ENCODE measurements at regions not wholly inside any gene's neighbourhood (a gene's known extent, or its start where the extent isn't known, plus 50 kb on each side); places are given as distances from the start of the nearest gene placed in this dataset.

DNA sequence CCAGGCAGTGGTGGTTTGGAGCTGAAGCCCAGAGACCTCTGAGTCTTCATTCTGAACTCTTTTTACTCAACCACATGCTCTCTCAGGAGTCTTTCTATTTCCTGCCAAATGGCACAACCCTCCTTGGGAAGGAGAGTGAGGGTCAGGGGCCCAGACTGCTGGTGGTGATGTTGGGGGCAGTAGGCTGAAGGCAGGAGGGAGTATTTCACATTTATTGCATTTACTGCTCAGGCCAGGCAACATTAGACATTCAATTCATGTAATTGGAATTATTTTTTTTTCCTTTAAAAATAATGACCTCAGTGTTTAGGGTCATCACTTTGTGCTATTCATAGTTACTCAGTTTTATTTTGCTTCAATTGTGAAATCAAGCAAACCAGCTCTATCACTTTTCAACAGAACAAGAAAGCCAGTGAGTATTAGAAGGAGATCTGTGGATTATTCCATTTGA lies 311.3 kb upstream of the NT5C1B start:
- ChIA-PET POLR2A (no interaction called here), CTCF (ENCODE audit: low intra/inter-chr PET ratio, low total read pairs) (no interaction called here)
- Histone ChIP-seq H2AFZ (ENCODE audit: low read length) (no peak overlapping the region), H3K79me2 (ENCODE audit: insufficient read depth, low read length) (no peaks in the 10 kb centered on the region), H3K36me3 (replicated peaks in 1 of 2; ENCODE audit: control insufficient read depth in 1 of 2, insufficient read depth in 2 of 2, low read length in 2 of 2) (no peaks in the 10 kb centered on the region), H3K4me2 (ENCODE audit: low read depth, low read length) (no peak overlapping the region), H3K4me1 (ENCODE audit: insufficient read depth, low read length) (no peaks in the 10 kb centered on the region), H3K4me3 (replicated peaks in 1 of 3; ENCODE audit: insufficient read depth in 1 of 3, low read depth in 2 of 3, low read length in 3 of 3) (no peak overlapping the region), H3K27me3 (ENCODE audit: control insufficient read depth in 1 of 2, insufficient read depth in 2 of 2, low read length in 2 of 2) (no peaks in the 10 kb centered on the region), H3K27ac (ENCODE audit: extremely low read length, insufficient read depth, low read length) (no peak overlapping the region), H4K20me1 (ENCODE audit: insufficient read depth, low read length) (no peaks in the 10 kb centered on the region), H3K9ac (ENCODE audit: insufficient read depth, low read depth, low read length) (no peak overlapping the region), H3K9me3 (ENCODE audit: low read length) (no peaks in the 10 kb centered on the region)
- no peak for ATAC-seq
- DNase-seq (ENCODE audit: low spot score): no peak
- in situ Hi-C loops (cut with HindIII; ENCODE audit: extremely low pct_ligation_motif_present, low pct_unique_long_range_greater_than_20kb): no loop called here
- FAIRE-seq: no peak
- no TSS peak for BruUV-seq (replicated peaks)
- TF ChIP-seq, protein P1, sequence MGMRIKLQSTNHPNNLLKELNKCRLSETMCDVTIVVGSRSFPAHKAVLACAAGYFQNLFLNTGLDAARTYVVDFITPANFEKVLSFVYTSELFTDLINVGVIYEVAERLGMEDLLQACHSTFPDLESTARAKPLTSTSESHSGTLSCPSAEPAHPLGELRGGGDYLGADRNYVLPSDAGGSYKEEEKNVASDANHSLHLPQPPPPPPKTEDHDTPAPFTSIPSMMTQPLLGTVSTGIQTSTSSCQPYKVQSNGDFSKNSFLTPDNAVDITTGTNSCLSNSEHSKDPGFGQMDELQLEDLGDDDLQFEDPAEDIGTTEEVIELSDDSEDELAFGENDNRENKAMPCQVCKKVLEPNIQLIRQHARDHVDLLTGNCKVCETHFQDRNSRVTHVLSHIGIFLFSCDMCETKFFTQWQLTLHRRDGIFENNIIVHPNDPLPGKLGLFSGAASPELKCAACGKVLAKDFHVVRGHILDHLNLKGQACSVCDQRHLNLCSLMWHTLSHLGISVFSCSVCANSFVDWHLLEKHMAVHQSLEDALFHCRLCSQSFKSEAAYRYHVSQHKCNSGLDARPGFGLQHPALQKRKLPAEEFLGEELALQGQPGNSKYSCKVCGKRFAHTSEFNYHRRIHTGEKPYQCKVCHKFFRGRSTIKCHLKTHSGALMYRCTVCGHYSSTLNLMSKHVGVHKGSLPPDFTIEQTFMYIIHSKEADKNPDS (CRISPR knock-in tag; IDR thresholded peaks at IDR 0.05): no peak
- TF ChIP-seq NFIC (IDR thresholded peaks at IDR 0.05; ENCODE audit: low read length): no peak
- no peak for TF ChIP-seq HNF4G (IDR thresholded peaks at IDR 0.05; ENCODE audit: borderline replicate concordance, low read depth, low read length)
- TF ChIP-seq HNF4G (CRISPR knock-in tag; IDR thresholded peaks at IDR 0.05; ENCODE audit: borderline replicate concordance, low read depth): no peak
- no peak for TF ChIP-seq XRCC5 (optimal IDR thresholded peaks at IDR 0.05; ENCODE audit: low read length)
- TF ChIP-seq RBFOX2 (IDR thresholded peaks at IDR 0.05; ENCODE audit: low read depth, low read length): no peak
- no peak for TF ChIP-seq ETV6 (CRISPR knock-in tag; conservative IDR thresholded peaks at IDR 0.05)
- intact Hi-C loops (cut with micrococcal nuclease; ENCODE audit: unreplicated experiment): no loop called here

DNA sequence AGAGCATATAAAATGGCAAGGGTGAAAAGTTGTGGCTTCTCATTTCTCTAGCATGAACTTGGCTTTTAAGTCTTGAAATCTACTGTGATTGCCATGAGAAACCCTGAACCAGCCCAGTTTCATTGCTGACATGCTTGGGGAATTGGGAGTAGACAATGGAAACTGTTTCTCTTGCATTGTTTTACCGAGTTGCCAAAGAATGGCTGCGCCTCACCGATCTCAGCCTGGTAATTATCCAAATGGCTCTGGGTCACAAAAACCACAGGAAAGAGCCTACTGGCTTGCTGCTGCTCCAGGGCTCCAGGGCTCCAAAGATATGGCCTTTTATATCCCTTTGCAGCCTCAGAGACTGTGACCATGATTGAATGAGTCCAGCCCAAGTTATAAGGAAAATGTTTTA lies 310.4 kb upstream of the NT5C1B start:
- Histone ChIP-seq H3K4me1 (ENCODE audit: insufficient read depth, low read length) (no peaks in the 10 kb centered on the region), H3K4me3 (replicated peaks in 1 of 3; ENCODE audit: insufficient read depth in 1 of 3, low read depth in 2 of 3, low read length in 3 of 3) (no peak overlapping the region), H2AFZ (ENCODE audit: low read length) (no peak overlapping the region), H3K36me3 (replicated peaks in 1 of 2; ENCODE audit: control insufficient read depth in 1 of 2, insufficient read depth in 2 of 2, low read length in 2 of 2) (no peaks in the 10 kb centered on the region), H3K79me2 (ENCODE audit: insufficient read depth, low read length) (no peaks in the 10 kb centered on the region), H4K20me1 (ENCODE audit: insufficient read depth, low read length) (no peaks in the 10 kb centered on the region), H3K4me2 (ENCODE audit: low read depth, low read length) (no peak overlapping the region), H3K27ac (ENCODE audit: extremely low read length, insufficient read depth, low read length) (no peak overlapping the region), H3K27me3 (ENCODE audit: control insufficient read depth in 1 of 2, insufficient read depth in 2 of 2, low read length in 2 of 2) (no peaks in the 10 kb centered on the region), H3K9me3 (ENCODE audit: low read length) (no peaks in the 10 kb centered on the region), H3K9ac (ENCODE audit: insufficient read depth, low read depth, low read length) (no peak overlapping the region)
- DNase-seq (ENCODE audit: low spot score) (no peak), FAIRE-seq (no peak), ATAC-seq (no peak)
- no peak for TF ChIP-seq ZNF138 (CRISPR knock-in tag; IDR thresholded peaks at IDR 0.05; ENCODE audit: low read depth)
- no peak for TF ChIP-seq TEAD3 (CRISPR knock-in tag; optimal IDR thresholded peaks at IDR 0.05; ENCODE audit: borderline replicate concordance)
- no peak for TF ChIP-seq YY1 (IDR thresholded peaks at IDR 0.05; ENCODE audit: insufficient read depth, insufficient replicate concordance, low read depth, low read length)
- TF ChIP-seq ZNF670 (CRISPR knock-in tag; IDR thresholded peaks at IDR 0.05; ENCODE audit: borderline replicate concordance): no peak
- CTCF ChIA-PET (ENCODE audit: low intra/inter-chr PET ratio, low total read pairs): no interaction called here
- POLR2A ChIA-PET: no interaction called here
- in situ Hi-C loops (cut with HindIII; ENCODE audit: extremely low pct_ligation_motif_present, low pct_unique_long_range_greater_than_20kb): no loop called here
- intact Hi-C loops (cut with micrococcal nuclease; ENCODE audit: unreplicated experiment): no loop called here
- 75% methylated on average over 3 of the region's 3 CpGs for WGBS (ENCODE audit: low lambda C conversion rate)
- BruUV-seq (replicated peaks): no TSS peak
